ENCODE measurements at regions not wholly inside any gene's neighbourhood (a gene's known extent, or its start where the extent isn't known, plus 50 kb on each side); places are given as distances from the start of the nearest gene placed in this dataset.
"Not testable (repeated sequence)": the region's sequence is repeated elsewhere in the genome, so short reads cannot be mapped to it uniquely, and the experiment has no call there.

- no peak for DNase-seq (ENCODE audit: low read depth in 2 of 2)
Measured at GRCh38 chr4:12459126-12459525, 1025.0 kb downstream of the RAB28 start.

- DNase-seq (ENCODE audit: low read depth in 2 of 2): no peak
Measured at GRCh38 chr4:12458621-12459020, 1025.5 kb downstream of the RAB28 start.

GRCh38 chr4:12452291-12452690 is 1023.6 kb upstream of the HS3ST1 start:
- no peak for DNase-seq (ENCODE audit: low read depth in 2 of 2)

- no peak for DNase-seq (ENCODE audit: low read depth in 2 of 2)
Measured at GRCh38 chr4:12447451-12447850, 1018.8 kb upstream of the HS3ST1 start.

GRCh38 chr4:12446657-12447185 is 1018.0 kb upstream of the HS3ST1 start:
- DNase-seq (ENCODE audit: low read depth in 2 of 2): no peak

GRCh38 chr4:12446256-12446655 is 1017.6 kb upstream of the HS3ST1 start:
- DNase-seq (ENCODE audit: low read depth in 2 of 2): no peak

- no peak for DNase-seq (ENCODE audit: low read depth in 2 of 2)
Measured at GRCh38 chr4:12445711-12446235, 1017.1 kb upstream of the HS3ST1 start.

GRCh38 chr4:12439633-12440305 is 1011.1 kb upstream of the HS3ST1 start:
- no peak for DNase-seq (ENCODE audit: low read depth in 2 of 2)

GRCh38 chr4:12431259-12431658 is 1002.6 kb upstream of the HS3ST1 start:
- not testable (repeated sequence) for DNase-seq (ENCODE audit: low read depth in 2 of 2)

DNA sequence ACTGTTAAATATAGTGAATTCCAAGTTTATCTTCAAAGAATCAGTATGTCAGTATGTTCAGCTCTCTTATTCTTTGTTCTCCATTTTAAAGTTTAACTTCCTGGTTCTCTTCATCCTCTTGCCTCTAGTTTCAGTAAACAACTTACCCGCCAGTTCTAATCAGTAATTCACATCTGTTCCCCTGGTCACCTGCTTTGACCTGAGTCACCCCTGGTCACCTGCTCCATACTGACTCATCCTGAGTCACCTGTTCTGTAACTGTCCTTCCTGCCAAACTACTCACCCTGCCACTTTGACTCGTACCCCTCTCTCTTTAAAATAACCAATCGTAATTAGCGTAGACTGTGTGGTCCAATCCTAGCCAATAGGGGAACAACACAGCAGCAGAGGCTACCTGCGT is 992.7 kb upstream of the HS3ST1 start:
- DNase-seq (ENCODE audit: low read depth in 2 of 2): no peak

GRCh38 chr4:12416755-12417154 is 988.1 kb upstream of the HS3ST1 start:
- no peak for DNase-seq (ENCODE audit: low read depth in 2 of 2)

DNA sequence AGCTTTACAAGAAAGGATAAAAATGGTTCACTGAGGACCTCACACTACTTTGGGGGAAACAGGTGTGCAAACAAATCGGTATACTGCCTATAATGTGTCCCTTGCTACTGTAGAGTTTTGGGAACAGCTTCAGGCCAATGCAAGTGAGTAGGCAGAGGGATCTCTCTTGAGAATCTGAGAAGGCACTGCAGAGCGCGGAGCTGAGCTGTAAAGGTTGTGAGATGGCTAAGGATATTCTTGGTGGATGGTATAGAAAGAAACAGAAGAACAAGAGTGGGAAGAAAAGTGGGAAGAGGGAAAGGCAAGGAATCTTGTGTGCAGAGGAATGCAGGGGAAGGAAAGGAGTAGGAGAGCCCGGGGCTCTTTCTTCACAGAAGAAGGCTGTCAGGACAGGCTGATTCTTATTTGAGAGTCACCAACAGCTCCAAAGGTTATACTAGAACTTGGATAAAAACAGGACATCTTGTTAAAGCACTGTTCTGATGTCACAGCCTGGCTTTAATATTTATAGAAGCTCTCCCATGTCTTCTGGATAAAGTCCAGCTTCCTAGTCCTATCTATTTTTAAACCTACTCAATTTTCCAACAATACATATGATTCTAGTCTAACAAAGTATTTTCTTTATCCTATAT is 985.6 kb upstream of the HS3ST1 start:
- no peak for DNase-seq (ENCODE audit: low read depth in 2 of 2)

DNA sequence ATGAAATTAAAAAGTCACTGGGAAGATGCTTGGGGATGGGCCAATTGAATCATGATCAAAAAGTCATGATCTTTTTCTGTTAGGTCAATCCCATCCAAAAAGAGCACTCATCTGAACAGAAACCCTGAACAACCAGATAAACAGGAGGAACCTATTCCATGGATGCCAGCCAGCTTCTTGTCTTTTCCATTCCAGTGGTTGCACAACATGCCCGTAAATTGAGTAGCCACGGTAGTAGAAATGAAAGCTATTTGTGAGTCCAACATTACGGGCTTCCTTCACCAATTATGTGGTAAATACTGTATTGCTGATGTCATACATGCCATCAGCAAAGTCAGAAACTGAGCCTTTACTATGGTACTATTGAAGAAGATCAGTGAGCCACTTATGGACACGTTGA is 982.4 kb upstream of the HS3ST1 start:
- no peak for DNase-seq (ENCODE audit: low read depth in 2 of 2)

- DNase-seq (ENCODE audit: low read depth in 2 of 2): no peak
Measured at GRCh38 chr4:12409507-12410190, 981.0 kb upstream of the HS3ST1 start.

GRCh38 chr4:12408364-12408763 is 979.7 kb upstream of the HS3ST1 start:
- DNase-seq (ENCODE audit: low read depth in 2 of 2): no peak

GRCh38 chr4:12403175-12403574 is 974.5 kb upstream of the HS3ST1 start:
- no peak for DNase-seq (ENCODE audit: low read depth in 2 of 2)

DNA sequence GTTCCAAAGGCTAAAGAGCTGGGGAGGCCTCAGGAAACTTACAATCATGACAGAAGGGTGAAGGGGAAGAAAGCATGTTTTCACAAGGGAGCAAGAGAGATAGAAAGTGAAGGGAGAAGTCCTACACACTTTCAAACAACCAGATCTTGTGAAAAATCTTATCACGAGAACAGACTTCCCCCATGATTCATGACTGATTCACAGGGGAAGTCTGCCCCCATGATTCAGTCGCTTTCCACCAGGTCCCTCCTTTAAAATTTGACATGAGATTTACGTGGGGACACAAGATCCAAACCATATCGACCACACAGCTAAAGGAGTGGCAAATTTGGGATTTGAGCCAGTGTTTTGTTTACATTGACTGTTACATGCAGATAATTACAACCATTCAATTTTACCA is 971.1 kb upstream of the HS3ST1 start:
- no peak for DNase-seq (ENCODE audit: low read depth in 2 of 2)

DNA sequence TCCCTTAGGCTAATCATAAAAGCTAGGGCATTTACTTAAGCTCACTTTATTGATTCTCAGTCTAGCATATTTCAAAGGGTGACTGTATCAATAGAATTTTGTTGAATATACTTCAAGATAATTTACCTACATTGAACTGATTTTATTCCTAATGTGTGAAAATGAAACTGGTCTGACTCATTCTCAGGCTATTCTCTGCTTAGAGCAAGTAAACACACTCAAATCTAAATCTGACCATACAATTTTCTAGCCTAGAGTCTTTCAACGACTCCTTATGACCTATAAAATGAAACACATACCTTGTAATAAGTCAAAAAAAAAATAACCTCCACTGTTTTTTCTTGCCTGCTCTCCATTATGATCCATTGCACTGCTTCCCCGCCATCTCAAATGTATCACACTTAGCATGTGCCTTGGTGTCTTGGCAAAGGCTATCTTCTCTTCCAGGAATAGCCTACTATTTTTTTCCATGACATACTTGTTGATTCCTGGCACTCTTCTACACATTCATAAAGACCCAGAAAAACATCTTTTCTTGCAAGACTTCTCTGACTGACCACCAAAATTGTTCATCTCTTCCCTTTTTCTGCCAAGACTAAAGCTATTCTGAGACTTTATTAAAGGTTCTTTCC is 965.1 kb upstream of the HS3ST1 start:
- DNase-seq (ENCODE audit: low read depth in 2 of 2): no peak

DNA sequence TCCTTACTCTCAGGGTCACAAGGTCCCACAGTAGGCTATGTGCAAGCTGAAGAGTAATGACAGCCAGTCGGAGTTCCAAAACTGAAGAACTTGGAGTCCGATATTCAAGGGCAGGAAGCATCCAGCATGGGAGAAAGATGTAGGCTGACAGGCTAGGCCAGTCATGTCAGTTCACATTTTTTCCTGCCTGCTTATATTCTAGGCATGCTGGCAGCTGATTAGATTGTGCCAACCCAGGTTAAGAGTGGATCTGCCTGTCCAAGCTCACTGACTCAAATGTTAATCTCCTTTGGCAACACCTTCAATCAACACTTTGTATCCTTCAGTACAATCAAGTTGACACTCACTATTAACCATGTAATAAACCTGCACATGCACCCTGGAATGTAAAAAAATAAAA is 960.9 kb upstream of the HS3ST1 start:
- DNase-seq (ENCODE audit: low read depth in 2 of 2): no peak

- DNase-seq (ENCODE audit: low read depth in 2 of 2): no peak
Measured at GRCh38 chr4:12382567-12382966, 953.9 kb upstream of the HS3ST1 start.

DNA sequence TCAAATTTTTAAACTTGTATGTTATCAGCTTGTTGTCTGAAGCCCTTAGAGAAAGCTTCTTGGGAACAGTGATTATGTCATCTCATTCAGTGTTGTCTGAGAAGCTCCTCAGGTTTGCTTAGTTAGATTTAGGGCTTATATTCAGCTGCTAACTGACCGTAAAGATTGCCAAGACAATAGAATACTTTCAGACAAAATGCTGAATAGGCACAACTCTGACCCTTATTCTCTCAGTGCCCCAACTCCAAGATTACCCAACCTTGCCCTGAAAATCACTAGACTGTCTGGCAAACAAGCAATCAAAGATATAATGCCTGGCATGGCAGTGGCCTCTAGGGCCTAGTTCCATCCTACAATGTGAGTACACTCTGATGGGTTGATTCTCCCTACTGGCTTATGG is 950.5 kb upstream of the HS3ST1 start:
- no peak for DNase-seq (ENCODE audit: low read depth in 2 of 2)

DNA sequence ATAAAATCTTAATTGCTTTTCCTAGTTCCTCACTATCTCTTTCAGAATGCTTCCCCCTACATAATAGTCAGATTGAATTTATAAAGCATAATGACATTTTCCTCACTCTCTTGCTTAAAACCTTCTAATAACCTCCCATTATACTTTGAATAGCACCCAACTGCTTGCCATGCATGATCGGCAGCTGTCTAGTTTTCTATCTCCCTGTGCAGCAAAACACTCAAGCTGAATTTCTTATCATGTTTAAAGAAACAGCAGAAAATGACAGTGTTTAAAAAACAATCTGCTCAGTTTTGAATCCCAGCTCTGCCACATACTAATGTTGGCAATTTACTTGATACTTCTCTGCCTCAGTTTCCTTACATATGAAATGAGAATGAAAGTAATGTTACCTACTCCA is 947.1 kb upstream of the HS3ST1 start:
- DNase-seq (ENCODE audit: low read depth in 2 of 2): no peak
